ENCODE measurements at regions not wholly inside any gene's neighbourhood (a gene's known extent, or its start where the extent isn't known, plus 50 kb on each side); places are given as distances from the start of the nearest gene placed in this dataset.

DNA sequence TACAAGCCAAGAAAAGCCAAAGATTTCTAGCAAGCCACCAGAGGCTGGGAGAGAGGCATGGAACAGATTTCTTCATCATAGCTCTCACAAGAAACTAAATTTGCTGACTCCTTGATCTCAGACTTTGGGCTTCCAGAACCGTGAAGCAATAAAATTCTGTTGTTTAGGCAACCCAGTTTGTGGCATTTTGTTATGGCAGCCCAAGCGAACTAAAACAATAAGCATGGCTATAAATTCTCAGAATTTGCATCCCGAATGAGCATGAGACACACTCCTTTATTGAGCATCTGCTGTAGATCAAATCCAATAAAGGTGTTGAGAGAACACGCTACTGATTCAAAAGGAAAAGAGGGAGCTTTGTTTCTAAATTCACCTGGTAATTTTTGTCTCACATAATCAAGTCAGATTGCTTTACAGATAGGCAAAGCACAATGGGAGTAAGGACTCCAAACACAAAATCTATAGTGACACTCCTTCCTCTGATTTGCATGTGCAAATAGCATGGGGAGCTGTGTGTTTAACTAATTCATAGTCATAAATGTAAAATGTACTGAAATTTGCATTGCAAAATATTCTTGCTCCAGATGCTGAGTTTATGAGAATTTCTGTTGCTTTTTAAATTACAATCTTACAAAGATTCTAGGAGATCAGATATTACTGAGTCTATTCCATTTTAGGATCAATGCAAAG, 308.7 kb downstream of the MED10 start:
- Histone ChIP-seq H3K27me3 (replicated peaks; ENCODE audit: control insufficient read depth, insufficient read depth, low read length) (no peaks in the 10 kb centered on the region), H3K4me3 (replicated peaks; ENCODE audit: low read depth, low read length) (no peak overlapping the region), H3K36me3 (ENCODE audit: control insufficient read depth, insufficient read depth, low read length) (no peaks in the 10 kb centered on the region)
- no peak for DNase-seq (ENCODE audit: extremely low read depth, insufficient read length)
- TF ChIP-seq CTCF (IDR thresholded peaks at IDR 0.05; ENCODE audit: insufficient read depth, low read length, poor library complexity, severe bottlenecking), result no peak

DNA sequence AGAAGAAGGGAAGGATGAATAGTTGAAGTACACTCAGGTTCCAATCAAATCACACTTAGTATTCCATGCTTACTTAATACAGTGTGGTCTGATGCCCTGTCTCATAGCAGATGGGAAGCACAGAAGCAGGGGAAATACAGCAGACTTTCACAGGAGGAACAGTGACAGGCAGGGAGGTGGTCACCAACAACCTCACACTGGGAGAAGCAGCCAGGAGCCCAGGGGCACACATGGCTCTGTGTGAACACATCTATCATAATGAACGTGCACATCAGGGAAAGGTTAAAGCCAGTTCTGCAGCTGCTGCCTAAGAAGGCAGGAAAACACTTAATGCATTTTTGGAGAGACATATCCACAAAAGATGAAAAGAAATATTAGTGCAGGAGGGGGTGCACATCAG, 312.3 kb downstream of the MED10 start:
- no peak for TF ChIP-seq CTCF (IDR thresholded peaks at IDR 0.05; ENCODE audit: insufficient read depth, low read length, poor library complexity, severe bottlenecking)
- Histone ChIP-seq H3K27me3 (replicated peaks; ENCODE audit: control insufficient read depth, insufficient read depth, low read length) (no peaks in the 10 kb centered on the region), H3K4me3 (replicated peaks; ENCODE audit: low read depth, low read length) (no peak overlapping the region), H3K36me3 (ENCODE audit: control insufficient read depth, insufficient read depth, low read length) (no peaks in the 10 kb centered on the region)
- DNase-seq (ENCODE audit: extremely low read depth, insufficient read length), result no peak

DNA sequence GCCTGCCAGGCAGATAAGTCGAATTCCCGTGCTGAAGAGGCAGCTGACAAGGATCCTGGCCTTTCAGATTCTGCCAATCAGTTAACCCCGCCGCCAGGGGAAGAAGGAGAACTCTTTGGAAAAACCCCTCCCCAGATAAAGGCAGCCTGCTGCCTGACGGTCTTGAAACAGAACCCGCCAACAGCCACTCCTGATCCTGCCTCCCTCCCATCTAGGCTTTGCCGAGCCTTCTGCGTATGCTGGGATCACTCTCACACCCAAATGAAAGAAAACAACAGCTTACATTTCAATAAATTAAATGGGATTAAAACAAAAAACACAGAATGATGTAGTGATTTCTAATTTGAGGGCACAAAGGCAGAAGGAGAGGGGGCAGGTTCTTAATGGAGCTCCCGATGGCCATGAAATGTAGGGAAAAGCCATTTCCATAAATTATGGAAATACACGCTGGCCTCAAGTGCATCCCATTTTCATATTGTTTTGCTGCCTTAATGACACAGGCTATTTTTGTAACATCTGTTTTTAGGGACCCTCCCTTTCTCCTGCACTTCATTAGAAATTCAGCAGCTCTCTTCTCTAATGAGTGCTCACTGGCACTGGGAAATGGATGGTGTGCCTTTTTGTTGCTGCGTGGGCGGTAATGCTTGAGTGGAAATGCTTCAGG, 319.1 kb downstream of the MED10 start:
- no peak for DNase-seq (ENCODE audit: extremely low read depth, insufficient read length)

DNA sequence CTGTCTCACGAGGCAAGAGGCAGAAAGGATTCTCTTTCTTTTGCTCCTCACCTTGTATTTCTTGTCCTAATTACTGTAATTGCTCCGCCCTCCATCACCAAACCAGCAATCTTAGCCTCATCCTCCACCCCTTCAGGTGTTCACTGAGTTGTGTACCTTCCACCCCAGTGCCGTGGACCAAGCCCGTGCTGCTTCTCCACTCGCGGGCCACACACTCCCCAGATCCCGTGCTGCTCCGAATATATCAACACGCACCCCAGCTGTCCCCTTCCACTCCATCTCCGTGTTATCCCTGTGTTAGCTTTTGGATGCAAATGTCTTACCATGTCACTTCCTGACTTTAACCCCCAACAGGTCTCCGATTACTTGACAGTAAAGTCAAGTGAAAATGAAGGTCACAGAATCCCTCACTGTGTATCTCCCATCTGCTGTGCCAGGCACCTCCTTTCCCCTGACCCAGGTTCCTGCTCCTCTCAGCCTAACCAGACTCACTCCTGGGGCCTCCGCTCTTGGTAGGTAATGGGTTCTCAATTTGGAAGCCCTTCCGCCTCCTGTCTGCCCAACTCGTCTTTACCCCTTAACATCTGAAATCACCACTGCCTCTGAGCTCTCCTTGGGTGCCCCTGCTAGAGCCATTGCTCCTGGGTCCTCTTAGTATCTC, 320.2 kb downstream of the MED10 start:
- H3K36me3 ChIP-seq (ENCODE audit: control insufficient read depth, insufficient read depth, low read length), result no peaks in the 10 kb centered on the region
- no peak for TF ChIP-seq CTCF (IDR thresholded peaks at IDR 0.05; ENCODE audit: insufficient read depth, low read length, poor library complexity, severe bottlenecking)
- no peaks in the 10 kb centered on the region for H3K27me3 ChIP-seq (replicated peaks; ENCODE audit: control insufficient read depth, insufficient read depth, low read length)
- H3K4me3 ChIP-seq (replicated peaks; ENCODE audit: low read depth, low read length), result no peak overlapping the region
- no peak for DNase-seq (ENCODE audit: extremely low read depth, insufficient read length)

More for the DNA sequence above, 319.1 kb downstream of the MED10 start:
- H3K27me3 ChIP-seq (replicated peaks; ENCODE audit: control insufficient read depth, insufficient read depth, low read length), result no peaks in the 10 kb centered on the region
- no peaks in the 10 kb centered on the region for H3K36me3 ChIP-seq (ENCODE audit: control insufficient read depth, insufficient read depth, low read length)
- H3K4me3 ChIP-seq (replicated peaks; ENCODE audit: low read depth, low read length), result no peak overlapping the region
- no peak for TF ChIP-seq CTCF (IDR thresholded peaks at IDR 0.05; ENCODE audit: insufficient read depth, low read length, poor library complexity, severe bottlenecking)

DNA sequence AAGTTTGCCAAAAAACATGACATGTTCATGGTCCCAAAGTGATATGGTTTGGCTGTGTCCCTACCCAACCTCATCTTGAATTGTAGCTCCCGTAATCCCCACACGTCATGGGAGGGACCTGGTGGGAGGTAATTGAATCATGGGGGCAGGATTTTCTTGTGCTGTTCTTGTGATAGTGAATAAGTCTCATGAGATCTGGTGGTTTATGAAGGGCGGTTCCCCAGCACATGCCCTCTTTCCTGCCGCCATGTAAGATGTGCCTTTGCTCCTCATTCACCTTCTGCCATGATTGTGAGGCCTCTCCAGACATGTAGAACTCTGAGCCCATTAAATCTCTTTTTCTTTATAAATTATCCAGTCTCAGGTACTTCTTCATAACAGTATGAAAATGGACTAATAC, 322.1 kb downstream of the MED10 start:
- DNase-seq (ENCODE audit: extremely low read depth, insufficient read length), result no peak
- H3K36me3 ChIP-seq (ENCODE audit: control insufficient read depth, insufficient read depth, low read length), result no peaks in the 10 kb centered on the region
- H3K4me3 ChIP-seq (replicated peaks; ENCODE audit: low read depth, low read length), result no peak overlapping the region
- no peak for TF ChIP-seq CTCF (IDR thresholded peaks at IDR 0.05; ENCODE audit: insufficient read depth, low read length, poor library complexity, severe bottlenecking)
- H3K27me3 ChIP-seq (replicated peaks; ENCODE audit: control insufficient read depth, insufficient read depth, low read length), result no peaks in the 10 kb centered on the region
